ENCODE measurements at regions not wholly inside any gene's neighbourhood (a gene's known extent, or its start where the extent isn't known, plus 50 kb on each side); places are given as distances from the start of the nearest gene placed in this dataset.

DNA sequence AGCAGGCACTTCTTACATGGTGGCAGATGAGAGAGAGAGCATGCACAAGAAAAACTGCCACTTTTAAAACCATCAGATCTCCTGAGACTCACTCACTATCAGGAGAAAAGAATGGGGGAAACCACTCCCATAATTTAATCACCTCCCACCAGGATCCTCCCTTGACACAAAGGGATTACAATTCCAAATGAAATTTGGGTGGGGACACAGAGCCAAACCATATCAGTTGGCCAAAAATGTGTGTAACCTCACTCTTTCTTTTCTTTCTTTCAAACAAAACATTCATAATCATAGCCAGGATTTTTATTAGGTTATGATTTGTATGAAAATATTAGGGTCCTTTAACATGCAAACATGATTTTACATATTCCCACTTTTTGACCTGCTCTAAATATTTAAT, 222.1 kb downstream of the PCDH18 start:
- no peak for DNase-seq

GRCh38 chr4:137309424-137309823, 222.9 kb downstream of the PCDH18 start:
- DNase-seq, result no peak

GRCh38 chr4:137307806-137308205, 224.5 kb downstream of the PCDH18 start:
- no peak for DNase-seq

- DNase-seq, result no peak
Measured at GRCh38 chr4:137300776-137301175, 231.5 kb downstream of the PCDH18 start.

GRCh38 chr4:137299281-137299680, 233.0 kb downstream of the PCDH18 start:
- DNase-seq, result no peak

DNA sequence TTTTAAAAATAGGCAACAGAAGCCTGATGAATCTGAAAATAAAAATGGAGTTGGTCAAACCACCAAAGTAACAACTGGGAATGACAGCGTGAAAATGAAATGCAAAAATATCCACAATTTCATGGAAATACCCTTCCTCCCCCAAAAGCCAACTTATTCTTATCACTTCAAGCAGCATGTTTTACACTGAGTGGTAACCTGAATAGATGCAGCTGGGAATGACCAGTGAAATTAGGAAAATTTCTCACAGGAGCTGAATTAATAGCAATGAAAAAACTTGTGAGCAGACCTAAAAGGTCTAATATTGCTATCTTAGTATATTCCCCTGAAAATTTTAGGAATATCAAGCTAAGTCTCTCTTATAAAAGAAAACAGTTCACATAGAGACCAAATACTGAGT, 239.0 kb downstream of the PCDH18 start:
- no peak for DNase-seq

DNA sequence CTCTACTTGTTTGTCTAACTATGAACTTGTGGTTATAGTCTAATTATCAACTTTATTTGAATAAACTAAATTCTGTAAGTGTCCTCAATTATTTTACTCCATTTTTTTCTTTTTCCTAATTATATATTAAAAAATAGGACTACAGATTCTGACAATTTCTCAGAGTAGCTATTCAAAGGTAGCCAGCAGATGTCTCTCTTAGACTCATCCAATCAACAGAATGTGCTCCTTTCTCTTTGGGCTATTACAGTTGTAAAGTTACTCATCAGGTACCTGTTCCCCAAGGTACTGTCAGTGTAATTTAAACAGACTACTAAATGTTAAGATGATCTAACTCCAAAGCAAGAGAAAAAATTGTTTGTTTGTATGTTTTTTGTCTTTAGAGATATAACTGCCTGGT, 248.6 kb downstream of the PCDH18 start:
- DNase-seq, result no peak

GRCh38 chr4:137278431-137278830, 253.9 kb downstream of the PCDH18 start:
- no peak for DNase-seq

DNA sequence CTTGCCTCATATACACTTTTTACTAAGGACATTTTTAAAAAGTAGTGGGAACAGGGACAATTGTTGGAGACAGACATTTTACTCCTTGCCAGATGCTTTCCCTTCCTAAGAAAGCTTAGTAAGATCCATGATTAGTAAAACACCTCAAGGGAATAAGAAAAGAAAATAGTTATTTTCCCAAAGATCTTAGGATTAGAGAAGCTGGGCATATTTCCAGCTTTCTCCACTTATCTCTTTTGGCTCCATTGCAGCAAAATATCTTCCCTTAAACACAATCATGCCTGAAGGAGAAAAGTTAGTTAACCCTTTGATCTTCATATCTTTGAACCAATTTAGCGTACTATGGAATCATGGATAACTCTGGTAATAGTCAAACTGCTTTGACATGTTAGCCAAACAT, 257.9 kb downstream of the PCDH18 start:
- no peak for DNase-seq

GRCh38 chr4:137267024-137267423, 265.3 kb downstream of the PCDH18 start:
- no peak for DNase-seq

GRCh38 chr4:137266511-137266910, 265.8 kb downstream of the PCDH18 start:
- no peak for DNase-seq

DNA sequence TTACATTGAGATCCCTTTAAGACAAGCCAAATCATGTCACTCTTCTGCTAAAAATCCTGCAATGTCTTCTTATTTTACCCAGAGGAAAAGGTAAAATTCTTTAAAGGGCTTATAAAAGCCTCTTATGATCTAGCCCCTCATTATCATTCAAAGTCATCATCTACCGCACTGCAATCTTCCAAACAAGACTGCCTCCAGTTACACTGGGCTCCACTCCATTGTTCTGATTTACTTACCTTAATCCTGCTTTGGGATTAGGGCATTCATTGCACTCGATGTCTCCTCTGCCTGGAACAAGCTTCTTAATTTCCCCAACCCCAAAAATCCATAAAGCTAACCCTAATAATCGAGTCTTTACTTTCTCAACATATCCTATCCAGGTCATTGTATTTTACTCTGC, 269.1 kb downstream of the PCDH18 start:
- no peak for DNase-seq

DNA sequence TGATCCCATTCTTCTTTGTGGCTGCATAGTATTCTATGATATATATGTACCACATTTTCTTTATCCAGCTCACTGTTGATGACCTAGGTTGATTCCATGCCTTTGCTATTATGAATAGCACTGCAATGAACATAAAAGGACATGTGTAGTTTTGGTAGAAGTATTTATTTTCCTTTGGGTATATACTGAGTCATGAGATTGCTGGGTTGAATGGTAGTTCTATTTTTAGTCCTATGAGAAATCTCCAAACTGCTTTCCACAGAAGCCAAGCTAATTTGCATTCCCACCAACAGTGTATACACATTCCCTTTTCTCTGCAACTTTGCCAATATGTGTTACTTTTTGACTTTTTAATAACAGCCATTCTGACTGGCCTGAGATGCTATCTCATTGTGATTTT, 278.3 kb downstream of the PCDH18 start:
- DNase-seq, result no peak

DNA sequence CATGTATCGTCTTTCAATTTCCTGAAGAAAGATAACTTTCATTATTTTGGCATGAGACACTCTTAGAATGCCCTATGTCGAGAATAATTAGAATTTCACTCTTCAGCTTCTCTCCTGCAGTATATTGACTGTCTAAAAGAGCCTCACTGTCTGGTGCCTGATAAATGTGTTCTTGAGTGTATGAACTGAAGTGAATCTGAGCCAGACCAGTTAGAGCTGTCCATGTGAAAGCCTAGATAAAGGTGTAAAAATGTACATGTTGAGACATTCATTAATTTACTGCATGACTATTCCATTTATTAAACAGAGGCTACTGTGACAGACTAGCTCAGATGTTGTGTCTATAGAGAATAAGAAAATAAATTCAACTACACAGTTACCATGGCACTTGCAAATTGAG, 283.2 kb downstream of the PCDH18 start:
- DNase-seq, result no peak

DNA sequence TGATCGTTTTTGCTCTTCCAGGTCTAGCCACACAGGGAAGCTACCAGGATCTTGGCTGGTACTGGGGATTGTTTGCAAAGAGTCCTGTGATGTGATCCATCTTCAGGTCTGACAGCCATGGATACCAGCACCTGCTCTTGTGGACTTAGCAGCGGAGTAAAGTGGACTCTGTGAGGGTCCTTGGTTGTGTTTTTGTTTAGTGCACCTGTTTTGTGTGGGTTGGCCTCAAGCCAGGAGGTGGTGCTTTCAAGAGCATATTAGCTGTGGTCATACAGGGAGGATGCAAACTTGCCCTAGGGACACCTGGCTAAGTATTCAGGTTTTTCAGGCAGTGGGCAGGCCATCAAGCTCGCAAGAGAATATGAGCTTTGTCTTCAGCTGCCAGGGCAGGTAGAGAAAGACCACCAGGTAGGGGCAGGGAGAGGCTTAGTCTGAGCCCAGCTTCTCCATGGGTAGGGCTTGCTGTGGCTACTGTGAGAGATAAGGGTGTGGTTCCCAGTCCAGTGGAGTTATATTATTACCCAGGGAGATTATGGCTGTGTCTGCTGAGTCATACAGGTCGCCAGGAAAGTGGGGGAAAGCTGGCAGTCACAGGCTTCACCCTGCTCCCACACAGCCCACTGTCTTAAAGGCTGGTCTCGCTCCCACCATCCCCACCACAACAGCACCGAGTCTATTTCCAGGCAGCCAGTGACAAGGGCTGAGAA, 293.7 kb downstream of the PCDH18 start:
- no peak for DNase-seq

DNA sequence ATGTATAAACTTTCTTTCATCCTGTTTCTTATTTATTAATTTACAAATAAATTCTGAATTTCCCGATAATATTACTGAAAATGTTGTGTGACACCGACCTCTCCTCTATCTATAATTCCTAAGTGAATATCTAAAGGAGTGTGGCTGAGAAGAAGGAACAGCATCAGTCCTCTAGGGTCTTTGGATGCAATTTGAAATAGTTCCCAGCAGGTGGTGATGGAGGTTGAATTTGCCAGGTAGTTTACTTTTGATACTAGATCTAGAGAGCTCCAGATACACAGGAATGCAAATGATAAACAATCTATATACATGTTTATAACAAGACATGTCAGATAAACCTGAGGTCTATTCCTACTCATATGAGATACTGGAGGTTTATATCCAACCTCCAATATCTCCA, 305.4 kb downstream of the PCDH18 start:
- DNase-seq, result no peak

DNA sequence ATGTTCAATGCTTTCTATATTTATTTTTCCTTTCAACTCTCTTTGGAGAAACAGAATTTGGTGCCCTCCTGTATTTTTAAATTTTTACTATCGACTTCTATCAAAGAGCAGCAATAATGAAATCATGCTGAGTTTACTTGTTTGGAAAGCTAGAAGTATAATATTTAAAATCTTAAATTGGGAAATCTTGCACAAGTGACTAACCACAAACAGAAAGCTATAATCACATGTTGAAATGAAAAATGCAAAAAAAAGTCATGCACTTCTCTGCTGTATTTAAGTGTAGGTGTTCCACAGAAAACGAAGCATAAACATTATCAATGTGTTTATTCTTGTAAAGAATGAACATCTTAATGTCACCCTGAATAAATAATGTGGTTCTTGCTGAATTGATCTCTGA, 306.1 kb downstream of the PCDH18 start:
- no peak for DNase-seq

DNA sequence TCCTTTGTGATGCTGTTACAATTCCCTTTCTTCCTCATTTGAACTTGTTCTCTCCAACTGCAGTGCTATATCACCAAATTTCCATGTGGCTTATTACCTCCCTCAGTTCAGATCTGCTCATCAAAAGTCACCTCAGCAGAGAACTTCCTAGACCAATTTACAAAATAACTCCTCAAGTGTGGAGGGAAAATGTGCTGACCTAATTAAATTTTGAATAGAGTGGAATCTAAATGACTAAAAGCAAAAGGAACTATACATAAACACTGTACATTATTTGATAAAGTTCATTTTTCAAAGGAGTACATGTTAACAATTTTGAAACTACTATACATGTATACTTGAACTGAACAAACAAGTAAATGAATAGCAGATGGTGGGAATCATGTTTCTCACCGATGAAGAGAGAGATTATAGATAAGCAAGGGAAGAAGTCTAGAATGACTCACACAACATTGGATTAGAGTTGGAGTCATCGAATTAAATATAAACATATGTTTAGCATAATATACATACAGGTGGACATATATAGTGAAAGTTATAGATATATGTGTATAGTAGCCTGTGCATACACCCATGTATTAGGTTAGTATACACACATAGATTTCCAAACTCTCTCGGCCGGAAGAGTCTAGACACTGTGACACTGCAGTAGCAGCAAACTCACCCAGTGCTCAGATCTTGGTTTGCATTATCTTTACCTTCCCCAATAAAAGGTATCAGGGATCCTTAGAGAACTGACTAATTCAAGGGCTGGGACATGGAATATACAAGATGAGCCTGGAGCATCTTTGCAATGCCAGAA, 318.7 kb downstream of the PCDH18 start:
- DNase-seq, result no peak

DNA sequence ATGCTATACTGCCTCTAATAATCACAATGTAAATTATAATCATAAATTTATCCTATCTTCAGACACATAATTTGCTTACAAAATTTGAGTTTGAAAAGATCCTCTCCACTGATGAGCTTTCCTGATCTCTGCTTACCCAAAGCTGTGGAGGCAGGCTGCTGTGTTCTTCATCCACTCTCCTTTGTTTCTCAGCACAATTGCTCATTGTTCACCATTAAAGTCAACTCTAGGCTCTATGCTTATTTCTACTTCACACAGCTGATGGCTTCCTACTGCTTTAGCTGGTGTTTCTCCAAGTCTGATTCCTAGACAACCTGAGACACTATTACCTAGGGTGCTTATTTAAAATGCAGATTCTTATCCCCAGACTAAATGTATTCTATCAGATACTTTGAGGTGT, 319.7 kb downstream of the PCDH18 start:
- DNase-seq, result no peak

DNA sequence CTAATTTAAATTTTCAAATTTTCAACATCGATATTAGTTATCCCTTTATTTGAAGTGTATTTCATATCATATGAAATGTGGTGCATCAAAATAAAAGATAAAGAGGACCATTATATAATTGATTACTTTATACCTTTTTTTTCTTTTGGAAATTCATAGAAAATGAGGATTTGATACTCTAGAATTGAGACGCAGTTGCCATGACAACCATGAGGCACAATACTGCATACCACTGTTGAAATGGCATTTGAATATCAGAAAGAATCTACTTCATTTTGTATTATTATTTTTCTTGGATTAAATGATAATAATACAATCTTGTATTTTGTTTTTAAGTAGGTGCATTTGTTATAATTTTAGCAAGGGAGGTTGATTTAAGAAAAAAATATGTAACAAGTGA, 323.1 kb downstream of the PCDH18 start:
- no peak for DNase-seq

DNA sequence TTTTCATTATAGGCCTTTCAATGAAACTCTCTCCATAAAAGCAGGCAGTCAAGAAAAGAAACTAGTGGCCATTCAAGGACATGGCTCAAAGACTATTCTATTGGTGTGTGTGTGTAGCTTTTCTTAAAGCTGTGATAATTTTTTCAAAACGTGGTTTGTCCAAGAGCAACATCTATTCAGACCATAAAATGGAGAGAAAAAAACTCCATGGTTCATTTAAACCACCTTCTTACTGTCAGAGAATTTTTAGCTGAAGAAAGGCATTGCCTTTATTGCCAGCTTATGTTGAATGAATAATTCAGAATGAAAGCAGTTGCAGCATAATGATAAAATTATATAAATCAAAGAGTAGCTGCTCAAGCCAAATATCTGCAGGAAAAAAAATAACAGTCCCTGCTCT, 325.5 kb downstream of the PCDH18 start:
- no peak for DNase-seq

GRCh38 chr4:137203601-137204000, 328.7 kb downstream of the PCDH18 start:
- DNase-seq, result no peak

DNA sequence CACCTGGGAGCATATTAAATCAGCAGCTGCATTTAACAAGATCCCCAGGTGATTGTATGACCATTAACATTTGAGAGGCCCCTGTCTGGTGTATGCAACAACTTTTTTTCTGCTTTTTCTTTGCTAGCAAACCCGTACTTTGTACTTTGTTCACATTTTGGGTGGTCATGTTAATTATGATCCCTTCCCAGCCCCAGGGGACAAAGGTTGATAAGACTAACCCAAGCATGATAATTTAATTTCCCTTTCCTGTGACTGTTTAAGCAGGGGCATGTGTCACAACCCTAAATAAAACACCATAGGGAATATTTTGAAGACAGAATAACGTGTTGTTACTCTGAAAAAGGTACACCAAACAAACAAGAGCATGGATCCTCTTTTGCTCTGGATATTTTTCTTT, 332.0 kb downstream of the PCDH18 start:
- no peak for DNase-seq

- DNase-seq, result no peak
Measured at GRCh38 chr4:137198791-137199190, 333.5 kb downstream of the PCDH18 start.

DNA sequence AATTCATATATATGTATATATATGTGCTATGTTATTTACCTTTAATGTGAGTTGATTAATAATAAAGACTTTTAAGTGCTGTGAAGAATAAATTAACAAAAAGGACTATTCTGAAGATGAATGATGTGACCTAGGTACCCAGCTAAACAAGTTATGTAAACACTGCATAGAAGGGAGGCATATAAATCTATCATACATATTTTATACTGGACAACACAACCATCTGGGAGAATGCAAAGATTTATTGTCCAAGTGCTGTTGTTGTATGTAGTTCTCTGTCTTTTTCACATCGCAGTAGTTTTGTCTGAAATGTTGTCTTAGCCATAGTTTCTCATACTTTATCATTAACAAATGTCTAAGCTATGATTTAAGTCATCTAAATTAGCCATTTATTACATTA, 337.6 kb downstream of the PCDH18 start:
- DNase-seq, result no peak
